ENCODE measurements at regions not wholly inside any gene's neighbourhood (a gene's known extent, or its start where the extent isn't known, plus 50 kb on each side); places are given as distances from the start of the nearest gene placed in this dataset.

DNA sequence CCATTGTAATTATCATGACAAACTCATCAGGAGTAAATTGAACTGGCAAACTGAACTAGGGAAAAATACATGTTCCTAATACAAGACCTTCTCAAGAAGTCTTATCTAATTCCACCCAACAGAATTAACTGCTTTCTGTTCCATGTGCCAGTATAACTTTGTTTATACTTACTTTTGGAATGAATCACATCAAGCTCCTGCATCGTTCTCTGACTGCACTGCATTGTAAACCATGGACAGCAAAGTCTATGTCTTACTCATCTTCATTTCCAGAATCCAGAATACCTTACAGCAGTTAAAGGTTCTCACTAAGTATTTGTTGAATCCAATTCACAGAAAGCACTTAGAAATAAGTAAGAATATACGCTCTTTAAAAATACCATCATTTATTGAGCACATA lies 102.8 kb downstream of the PLK2 start:
- in situ Hi-C loops (cut with HindIII; ENCODE audit: low pct_unique_long_range_greater_than_20kb, low sequenced_read_pairs): no loop called here

DNA sequence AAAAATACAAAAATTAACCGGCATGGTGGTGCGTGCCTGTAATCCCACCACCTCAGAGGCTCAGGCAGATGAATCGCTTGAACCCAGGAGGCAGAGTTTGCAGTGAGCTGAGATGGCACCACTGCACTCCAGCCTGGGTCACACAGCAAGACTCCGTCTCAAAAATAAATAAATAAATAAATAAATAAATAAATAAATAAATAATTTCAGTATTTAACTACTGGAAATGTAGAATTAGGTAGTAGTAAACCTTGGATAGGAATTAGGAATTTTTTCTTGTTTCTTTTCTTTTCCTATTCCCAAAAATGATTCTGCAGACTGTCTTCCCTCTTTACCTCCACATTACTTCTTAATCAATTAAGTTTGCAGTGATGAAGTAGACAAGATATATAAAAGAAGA lies 103.2 kb downstream of the PLK2 start:
- no TSS peak for BruUV-seq (replicated peaks)

More for the DNA sequence above, 102.8 kb downstream of the PLK2 start:
- Histone ChIP-seq H3K9me3 (ENCODE audit: control insufficient read depth, insufficient read depth, low read depth, low read length) (no peaks in the 10 kb centered on the region), H3K36me3 (ENCODE audit: control insufficient read depth, insufficient read depth, low read length) (no peaks in the 10 kb centered on the region), H3K27ac (ENCODE audit: low read length) (no peak overlapping the region; the same call in 1 of the 2 replicates), H3K4me1 (ENCODE audit: control insufficient read depth, insufficient read depth, low read length) (0 out of 2 replicates have a peak, but pooled peaks cover 3% of the 10 kb centered on the region), H3K4me3 (ENCODE audit: low read depth in 2 of 2, low read length in 2 of 2) (no peak overlapping the region), H3K27me3 (ENCODE audit: control insufficient read depth, insufficient read depth, low read length) (no peaks in the 10 kb centered on the region)
- ChIA-PET POLR2A (no interaction called here), CTCF (no interaction called here)
- ATAC-seq (no peak), DNase-seq (ENCODE audit: low read depth, low spot score) (no peak)
- intact Hi-C loops (cut with micrococcal nuclease; ENCODE audit: unreplicated experiment): no loop called here
- no peak for TF ChIP-seq TCF7L2 (IDR thresholded peaks at IDR 0.05; ENCODE audit: low read depth, low read length)
- TF ChIP-seq SIN3A (IDR thresholded peaks at IDR 0.05; ENCODE audit: borderline replicate concordance, insufficient read depth, low read depth, low read length): no peak
- TF ChIP-seq, protein P1, sequence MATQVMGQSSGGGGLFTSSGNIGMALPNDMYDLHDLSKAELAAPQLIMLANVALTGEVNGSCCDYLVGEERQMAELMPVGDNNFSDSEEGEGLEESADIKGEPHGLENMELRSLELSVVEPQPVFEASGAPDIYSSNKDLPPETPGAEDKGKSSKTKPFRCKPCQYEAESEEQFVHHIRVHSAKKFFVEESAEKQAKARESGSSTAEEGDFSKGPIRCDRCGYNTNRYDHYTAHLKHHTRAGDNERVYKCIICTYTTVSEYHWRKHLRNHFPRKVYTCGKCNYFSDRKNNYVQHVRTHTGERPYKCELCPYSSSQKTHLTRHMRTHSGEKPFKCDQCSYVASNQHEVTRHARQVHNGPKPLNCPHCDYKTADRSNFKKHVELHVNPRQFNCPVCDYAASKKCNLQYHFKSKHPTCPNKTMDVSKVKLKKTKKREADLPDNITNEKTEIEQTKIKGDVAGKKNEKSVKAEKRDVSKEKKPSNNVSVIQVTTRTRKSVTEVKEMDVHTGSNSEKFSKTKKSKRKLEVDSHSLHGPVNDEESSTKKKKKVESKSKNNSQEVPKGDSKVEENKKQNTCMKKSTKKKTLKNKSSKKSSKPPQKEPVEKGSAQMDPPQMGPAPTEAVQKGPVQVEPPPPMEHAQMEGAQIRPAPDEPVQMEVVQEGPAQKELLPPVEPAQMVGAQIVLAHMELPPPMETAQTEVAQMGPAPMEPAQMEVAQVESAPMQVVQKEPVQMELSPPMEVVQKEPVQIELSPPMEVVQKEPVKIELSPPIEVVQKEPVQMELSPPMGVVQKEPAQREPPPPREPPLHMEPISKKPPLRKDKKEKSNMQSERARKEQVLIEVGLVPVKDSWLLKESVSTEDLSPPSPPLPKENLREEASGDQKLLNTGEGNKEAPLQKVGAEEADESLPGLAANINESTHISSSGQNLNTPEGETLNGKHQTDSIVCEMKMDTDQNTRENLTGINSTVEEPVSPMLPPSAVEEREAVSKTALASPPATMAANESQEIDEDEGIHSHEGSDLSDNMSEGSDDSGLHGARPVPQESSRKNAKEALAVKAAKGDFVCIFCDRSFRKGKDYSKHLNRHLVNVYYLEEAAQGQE (IDR thresholded peaks at IDR 0.05; ENCODE audit: insufficient read depth in 1 of 2, low read depth in 2 of 2, low read length in 1 of 2): no peak
- TF ChIP-seq POLR2AphosphoS5 (IDR thresholded peaks at IDR 0.05; ENCODE audit: low read depth, low read length): no peak
- TF ChIP-seq, protein P2, sequence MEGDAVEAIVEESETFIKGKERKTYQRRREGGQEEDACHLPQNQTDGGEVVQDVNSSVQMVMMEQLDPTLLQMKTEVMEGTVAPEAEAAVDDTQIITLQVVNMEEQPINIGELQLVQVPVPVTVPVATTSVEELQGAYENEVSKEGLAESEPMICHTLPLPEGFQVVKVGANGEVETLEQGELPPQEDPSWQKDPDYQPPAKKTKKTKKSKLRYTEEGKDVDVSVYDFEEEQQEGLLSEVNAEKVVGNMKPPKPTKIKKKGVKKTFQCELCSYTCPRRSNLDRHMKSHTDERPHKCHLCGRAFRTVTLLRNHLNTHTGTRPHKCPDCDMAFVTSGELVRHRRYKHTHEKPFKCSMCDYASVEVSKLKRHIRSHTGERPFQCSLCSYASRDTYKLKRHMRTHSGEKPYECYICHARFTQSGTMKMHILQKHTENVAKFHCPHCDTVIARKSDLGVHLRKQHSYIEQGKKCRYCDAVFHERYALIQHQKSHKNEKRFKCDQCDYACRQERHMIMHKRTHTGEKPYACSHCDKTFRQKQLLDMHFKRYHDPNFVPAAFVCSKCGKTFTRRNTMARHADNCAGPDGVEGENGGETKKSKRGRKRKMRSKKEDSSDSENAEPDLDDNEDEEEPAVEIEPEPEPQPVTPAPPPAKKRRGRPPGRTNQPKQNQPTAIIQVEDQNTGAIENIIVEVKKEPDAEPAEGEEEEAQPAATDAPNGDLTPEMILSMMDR (IDR thresholded peaks at IDR 0.05): no peak
- no TSS peak for BruUV-seq (replicated peaks)

More for the DNA sequence above, 103.2 kb downstream of the PLK2 start:
- in situ Hi-C loops (cut with HindIII; ENCODE audit: low pct_unique_long_range_greater_than_20kb, low sequenced_read_pairs): no loop called here
- 0 out of 2 replicates have a peak, but pooled peaks cover 3% of the 10 kb centered on the region for H3K4me1 ChIP-seq (ENCODE audit: control insufficient read depth, insufficient read depth, low read length)
- ATAC-seq (no peak), DNase-seq (ENCODE audit: low read depth, low spot score) (no peak)
- TF ChIP-seq POLR2AphosphoS5 (IDR thresholded peaks at IDR 0.05; ENCODE audit: low read depth, low read length) (no peak), TCF7L2 (IDR thresholded peaks at IDR 0.05; ENCODE audit: low read depth, low read length) (no peak)
- TF ChIP-seq, protein P2 (IDR thresholded peaks at IDR 0.05): no peak
- no peaks in the 10 kb centered on the region for H3K9me3 ChIP-seq (ENCODE audit: control insufficient read depth, insufficient read depth, low read depth, low read length)
- H3K27me3 ChIP-seq (ENCODE audit: control insufficient read depth, insufficient read depth, low read length): no peaks in the 10 kb centered on the region
- no peaks in the 10 kb centered on the region for H3K36me3 ChIP-seq (ENCODE audit: control insufficient read depth, insufficient read depth, low read length)
- H3K27ac ChIP-seq (ENCODE audit: low read length): no peak overlapping the region; the same call in 1 of the 2 replicates
- intact Hi-C loops (cut with micrococcal nuclease; ENCODE audit: unreplicated experiment): no loop called here
- H3K4me3 ChIP-seq (ENCODE audit: low read depth in 2 of 2, low read length in 2 of 2): no peak overlapping the region
- POLR2A ChIA-PET: no interaction called here
- CTCF ChIA-PET: no interaction called here

All from Panc1 (cell line).